GM23248 (cell line): ENCODE measurements at regions not wholly inside any gene's neighbourhood (a gene's known extent, or its start where the extent isn't known, plus 50 kb on each side); places are given as distances from the start of the nearest gene placed in this dataset.

Experiments used
- DNase-seq: peaks from one replicate; pipeline ENCODE4 v3.0.0-alpha.2; 2015
- H2AFZ ChIP-seq: fragments of 200-600 bp; sonication (generic); 2 replicates; pipeline ENCODE4 v1.6.1; 2016; ENCODE audit warnings: antibody characterized with exemption
- H3F3A ChIP-seq: fragments of 200-600 bp; sonication (generic); 2 replicates; pipeline ENCODE4 v1.6.1; 2016; ENCODE audit warnings: mild to moderate bottlenecking, antibody characterized with exemption, mixed run types; ENCODE audit not compliant: insufficient read depth
- H3K27ac ChIP-seq: fragments of 200-600 bp; sonication (generic); 2 replicates; pipeline ENCODE4 v1.5.1; 2016; ENCODE audit warnings: mild to moderate bottlenecking
- H3K27me3 ChIP-seq: fragments of 200-600 bp; sonication (generic); replicated peaks from 2 replicates; pipeline ENCODE4 v1.6.1; 2016; ENCODE audit warnings: mild to moderate bottlenecking; ENCODE audit not compliant: insufficient read depth
- H3K36me3 ChIP-seq: fragments of 200-600 bp; sonication (generic); 2 replicates; pipeline ENCODE4 v1.6.1; 2016; ENCODE audit warnings: low read depth, mild to moderate bottlenecking
- H3K4me1 ChIP-seq: fragments of 200-600 bp; sonication (generic); 2 replicates; pipeline ENCODE4 v1.6.1; 2016; ENCODE audit warnings: mild to moderate bottlenecking; ENCODE audit not compliant: insufficient read depth
- H3K4me2 ChIP-seq: fragments of 200-600 bp; sonication (generic); one replicate; pipeline ENCODE4 v1.6.1; 2016; ENCODE audit warnings: mild to moderate bottlenecking; ENCODE audit not compliant: unreplicated experiment
- H3K4me3 ChIP-seq: fragments of 200-600 bp; sonication (generic); 2 replicates; pipeline ENCODE4 v1.5.1; 2016; ENCODE audit warnings: mild to moderate bottlenecking
- H3K79me2 ChIP-seq: fragments of 200-600 bp; sonication (generic); 2 replicates; pipeline ENCODE4 v1.6.1; 2016; ENCODE audit warnings: mild to moderate bottlenecking; ENCODE audit not compliant: insufficient read depth
- H3K9ac ChIP-seq: fragments of 200-600 bp; sonication (generic); 2 replicates; pipeline ENCODE4 v1.6.1; 2016; ENCODE audit warnings: mild to moderate bottlenecking
- H3K9me2 ChIP-seq: fragments of 200-600 bp; sonication (generic); 2 replicates; pipeline ENCODE4 v1.6.1; 2016; ENCODE audit warnings: mixed run types, mild to moderate bottlenecking, moderate library complexity; ENCODE audit not compliant: insufficient read depth
- H3K9me3 ChIP-seq: fragments of 200-600 bp; sonication (generic); one replicate; pipeline ENCODE4 v1.6.1; 2017; ENCODE audit warnings: low read depth
- H4K20me1 ChIP-seq: fragments of 200-600 bp; sonication (generic); 2 replicates; pipeline ENCODE4 v1.6.0; 2016; ENCODE audit not compliant: insufficient read depth
- EZH2 ChIP-seq: fragments of 200-600 bp; sonication (generic); IDR thresholded peaks from 2 replicates; pipeline ENCODE4 v1.6.1; 2018; ENCODE audit warnings: antibody characterized with exemption, mild to moderate bottlenecking; ENCODE audit not compliant: insufficient read depth, poor library complexity, severe bottlenecking
- EZH2phosphoT487 ChIP-seq: fragments of 200-600 bp; sonication (generic); IDR thresholded peaks from 2 replicates; pipeline ENCODE4 v1.6.1; 2018; ENCODE audit warnings: antibody characterized with exemption, moderate library complexity, mild to moderate bottlenecking, low read depth; ENCODE audit not compliant: insufficient read depth
- WGBS, 2 experiments: methylation state at CpG; one replicate each; pipeline ENCODE4 v1.1.6; 2015 to 2017; ENCODE audit warnings: low lambda C conversion rate in 2 of 2, low coverage in 1 of 2; ENCODE audit errors: missing lambda C conversion rate in 2 of 2; 5-methylcytosine and 5-hydroxymethylcytosine counted together
- in situ Hi-C: fragments of 300-500 bp; cut with MboI; formaldehyde crosslinking; loops from 2 replicates; pipeline ENCODE4 v1.15.0; 2020

- Histone ChIP-seq H3K36me3 (no peaks in the 10 kb centered on the region), H4K20me1 (no peaks in the 10 kb centered on the region), H3K4me3 (no peak overlapping the region), H3K9me3 (no peaks in the 10 kb centered on the region), H3K27me3 (no peaks in the 10 kb centered on the region), H3K9ac (no peak overlapping the region), H3K79me2 (no peaks in the 10 kb centered on the region), H3K27ac (no peak overlapping the region), H3K4me2 (no peak overlapping the region), H3K9me2 (no peaks in the 10 kb centered on the region), H3F3A (no peaks in the 10 kb centered on the region), H3K4me1 (no peaks in the 10 kb centered on the region), H2AFZ (no peak overlapping the region)
- TF ChIP-seq EZH2phosphoT487 (no peak), EZH2 (no peak)
- DNase-seq: no peak
- whole genome bisulfite sequencing, 2 experiments: 5 to 15% methylated on average over 1 of the region's 1 CpG
- in situ Hi-C loops: no loop called here
These were observed 120.5 kb downstream of the MAGEC2 start for GRCh38 chrX:142084611-142085010.

GRCh38 chrX:142076633-142077032 lies 128.5 kb downstream of the MAGEC2 start:
- 4 to 6% methylated on average over 2 of the region's 2 CpGs for WGBS, 2 experiments
- DNase-seq: no peak

DNA sequence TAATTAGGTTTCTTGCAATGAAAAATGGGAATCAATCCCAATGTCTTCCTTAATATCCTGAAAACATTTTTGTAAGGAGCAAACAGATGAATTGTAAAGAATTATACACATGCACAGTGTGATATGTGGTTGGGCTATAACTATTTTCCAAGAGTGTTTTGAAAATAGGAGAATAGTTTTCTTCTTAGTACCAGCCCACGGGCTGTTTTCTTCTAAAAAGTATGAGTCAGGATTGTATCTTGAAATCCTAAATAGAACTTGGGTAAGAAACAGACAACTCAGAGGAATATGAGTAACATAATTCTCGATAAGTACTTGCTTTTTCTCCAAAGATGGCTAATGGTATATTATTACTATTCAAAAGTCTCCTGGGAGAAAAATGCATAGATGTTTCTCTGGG lies 136.7 kb downstream of the MAGEC2 start:
- no peak overlapping the region for H3K4me3 ChIP-seq
- H3K4me2 ChIP-seq: no peak overlapping the region
- H3K4me1 ChIP-seq: no peaks in the 10 kb centered on the region
- no peaks in the 10 kb centered on the region for H3K27me3 ChIP-seq
- no peak overlapping the region for H2AFZ ChIP-seq
- DNase-seq: no peak
- H4K20me1 ChIP-seq: no peaks in the 10 kb centered on the region
- H3K9me3 ChIP-seq: no peaks in the 10 kb centered on the region
- H3K9ac ChIP-seq: no peak overlapping the region
- TF ChIP-seq EZH2phosphoT487: no peak
- H3K79me2 ChIP-seq: no peaks in the 10 kb centered on the region
- no peaks in the 10 kb centered on the region for H3K36me3 ChIP-seq
- in situ Hi-C loops: no loop called here
- H3K27ac ChIP-seq: no peak overlapping the region
- WGBS, 2 experiments: 0 to 7% methylated on average over 2 of the region's 2 CpGs
- H3F3A ChIP-seq: no peaks in the 10 kb centered on the region
- H3K9me2 ChIP-seq: no peaks in the 10 kb centered on the region

More at GRCh38 chrX:142076633-142077032, 128.5 kb downstream of the MAGEC2 start:
- H3K36me3 ChIP-seq: no peaks in the 10 kb centered on the region
- no peaks in the 10 kb centered on the region for H3K4me1 ChIP-seq
- in situ Hi-C loops: no loop called here
- no peak overlapping the region for H3K4me3 ChIP-seq
- no peaks in the 10 kb centered on the region for H3F3A ChIP-seq
- no peak overlapping the region for H2AFZ ChIP-seq
- no peak overlapping the region for H3K9ac ChIP-seq
- H3K9me3 ChIP-seq: no peaks in the 10 kb centered on the region
- no peak overlapping the region for H3K27ac ChIP-seq
- TF ChIP-seq EZH2phosphoT487 (no peak), EZH2 (no peak)
- no peaks in the 10 kb centered on the region for H3K79me2 ChIP-seq
- H3K9me2 ChIP-seq: no peaks in the 10 kb centered on the region
- H3K27me3 ChIP-seq: no peaks in the 10 kb centered on the region
- no peaks in the 10 kb centered on the region for H4K20me1 ChIP-seq
- H3K4me2 ChIP-seq: no peak overlapping the region

DNA sequence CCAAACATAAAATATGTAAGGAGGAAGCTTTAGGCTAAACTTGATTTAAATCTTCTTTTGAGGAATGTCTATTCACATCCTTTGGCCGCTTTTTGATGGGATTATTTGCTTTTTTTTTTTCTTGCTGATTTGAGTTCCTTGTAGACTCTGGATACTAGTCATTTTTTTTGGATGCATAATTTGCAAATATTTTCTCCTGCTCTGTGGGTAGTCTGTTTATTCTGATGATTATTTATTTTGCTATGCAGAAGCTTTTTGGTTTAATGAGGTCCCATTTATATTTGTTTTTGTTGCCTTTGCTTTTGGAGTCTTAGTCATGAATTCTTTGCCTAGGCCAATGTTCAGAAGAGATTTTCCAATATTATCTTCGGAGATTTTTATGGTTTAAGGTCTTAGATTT lies 144.9 kb downstream of the MAGEC2 start:
- Histone ChIP-seq H3K4me1 (no peaks in the 10 kb centered on the region), H3K27ac (no peak overlapping the region), H3K36me3 (no peaks in the 10 kb centered on the region), H3K4me2 (no peak overlapping the region), H2AFZ (no peak overlapping the region), H3K9me2 (no peaks in the 10 kb centered on the region), H3K79me2 (no peaks in the 10 kb centered on the region), H3K4me3 (no peak overlapping the region), H3K27me3 (no peaks in the 10 kb centered on the region), H3K9me3 (no peaks in the 10 kb centered on the region), H4K20me1 (no peaks in the 10 kb centered on the region), H3K9ac (no peak overlapping the region), H3F3A (no peaks in the 10 kb centered on the region)
- in situ Hi-C loops: no loop called here
- no peak for DNase-seq
- TF ChIP-seq EZH2phosphoT487: no peak
- no peak for TF ChIP-seq EZH2
- WGBS, 2 experiments: 10 to 17% methylated on average over 2 of the region's 2 CpGs

GRCh38 chrX:142054094-142054493 lies 150.4 kb downstream of the MAGEC1 start:
- H3K4me3 ChIP-seq: no peak overlapping the region
- WGBS, 2 experiments: 0% methylated on average over 1 of the region's 1 CpG
- in situ Hi-C loops: no loop called here

More at GRCh38 chrX:142054094-142054493, 150.4 kb downstream of the MAGEC1 start:
- Histone ChIP-seq H3K27ac (no peak overlapping the region), H3K9me2 (no peaks in the 10 kb centered on the region), H3K4me1 (no peaks in the 10 kb centered on the region), H3K27me3 (no peaks in the 10 kb centered on the region), H3F3A (no peaks in the 10 kb centered on the region), H3K4me2 (no peak overlapping the region), H4K20me1 (no peaks in the 10 kb centered on the region), H3K36me3 (no peaks in the 10 kb centered on the region), H3K9ac (no peak overlapping the region), H2AFZ (no peak overlapping the region), H3K79me2 (no peaks in the 10 kb centered on the region), H3K9me3 (no peaks in the 10 kb centered on the region)
- no peak for TF ChIP-seq EZH2phosphoT487
- TF ChIP-seq EZH2: no peak
- no peak for DNase-seq
